Stimulated activated effector memory CD8-positive, alpha-beta T cell treated with anti-CD3 and anti-CD28 coated beads, Interleukin-12 subunit alpha, Interleukin-12 subunit beta, amount 100 ng/mL, for 72 hours (primary cell): ENCODE measurements at regions not wholly inside any gene's neighbourhood (a gene's known extent, or its start where the extent isn't known, plus 50 kb on each side); places are given as distances from the start of the nearest gene placed in this dataset.

ENCODE experiments used
- ATAC-seq: fragments of 150-1000 bp; cut with Tn5 transposase; 2 replicates; pipeline ENCODE4 v1.10.0; 2021
- DNase-seq, 2 donors: peaks; one replicate each; pipeline ENCODE4 v3.0.0; 2021 to 2022; ENCODE audit warnings: low spot score in 2 of 2
- H3K27ac Mint-ChIP-seq: one replicate; pipeline ENCODE4 v1.8.0; 2022; ENCODE audit warnings: mild to moderate bottlenecking, mixed read lengths
- H3K36me3 Mint-ChIP-seq: one replicate; pipeline ENCODE4 v1.8.0; 2022; ENCODE audit warnings: mild to moderate bottlenecking, mixed read lengths
- H3K4me1 Mint-ChIP-seq: one replicate; pipeline ENCODE4 v1.8.0; 2022; ENCODE audit warnings: mixed read lengths
- H3K4me3 Mint-ChIP-seq: one replicate; pipeline ENCODE4 v1.8.0; 2022; ENCODE audit warnings: mild to moderate bottlenecking, mixed read lengths
- H3K9me3 Mint-ChIP-seq: one replicate; pipeline ENCODE4 v1.8.0; 2022; ENCODE audit warnings: mixed read lengths

DNA sequence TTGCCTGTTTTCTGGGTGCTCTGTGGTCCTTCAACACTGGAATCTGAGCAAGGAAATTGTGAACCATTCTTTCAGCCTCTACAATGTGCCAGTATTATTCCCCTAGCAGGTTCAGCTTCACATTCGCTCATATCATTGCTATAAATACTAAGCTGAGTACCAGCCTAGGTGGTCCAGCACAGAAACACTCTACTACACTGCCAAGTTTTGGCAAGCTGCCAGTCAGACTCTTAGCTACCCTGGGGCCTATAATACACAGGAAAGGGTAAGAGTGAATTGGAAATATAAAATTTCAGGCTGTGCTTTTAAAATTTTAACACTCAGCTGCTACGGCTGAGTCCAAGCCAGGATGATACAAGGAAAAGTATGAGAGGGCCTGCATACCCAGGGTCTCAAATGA, 49.9 kb upstream of the PPP1R3A start:
- Mint-ChIP-seq H3K27ac (no peak overlapping the region), H3K4me1 (no peaks in the 10 kb centered on the region), H3K36me3 (no peaks in the 10 kb centered on the region), H3K4me3 (no peak overlapping the region), H3K9me3 (no peaks in the 10 kb centered on the region)
- DNase-seq (no peak), ATAC-seq (no peak)
